ENCODE measurements at regions not wholly inside any gene's neighbourhood (a gene's known extent, or its start where the extent isn't known, plus 50 kb on each side); places are given as distances from the start of the nearest gene placed in this dataset.

DNA sequence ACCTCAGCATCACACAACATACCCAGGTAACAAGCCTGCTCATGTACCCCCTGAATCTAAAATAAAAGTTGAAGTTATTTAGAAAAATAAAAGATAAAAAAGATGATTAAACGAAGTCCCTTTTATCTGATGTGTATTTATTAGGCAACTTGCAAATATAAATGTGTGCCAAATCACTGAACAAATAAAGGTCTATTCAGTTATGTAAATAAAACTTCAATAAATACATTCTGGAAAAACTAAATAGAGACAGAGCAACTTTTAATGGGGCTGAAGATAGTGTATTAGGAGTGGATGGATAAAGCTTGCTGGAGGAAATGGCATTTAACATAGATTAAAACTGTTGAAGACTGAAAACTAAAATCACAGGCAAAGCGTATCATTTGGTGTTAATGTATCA is 678.0 kb upstream of the GRM7 start:
- TF ChIP-seq, protein P1, sequence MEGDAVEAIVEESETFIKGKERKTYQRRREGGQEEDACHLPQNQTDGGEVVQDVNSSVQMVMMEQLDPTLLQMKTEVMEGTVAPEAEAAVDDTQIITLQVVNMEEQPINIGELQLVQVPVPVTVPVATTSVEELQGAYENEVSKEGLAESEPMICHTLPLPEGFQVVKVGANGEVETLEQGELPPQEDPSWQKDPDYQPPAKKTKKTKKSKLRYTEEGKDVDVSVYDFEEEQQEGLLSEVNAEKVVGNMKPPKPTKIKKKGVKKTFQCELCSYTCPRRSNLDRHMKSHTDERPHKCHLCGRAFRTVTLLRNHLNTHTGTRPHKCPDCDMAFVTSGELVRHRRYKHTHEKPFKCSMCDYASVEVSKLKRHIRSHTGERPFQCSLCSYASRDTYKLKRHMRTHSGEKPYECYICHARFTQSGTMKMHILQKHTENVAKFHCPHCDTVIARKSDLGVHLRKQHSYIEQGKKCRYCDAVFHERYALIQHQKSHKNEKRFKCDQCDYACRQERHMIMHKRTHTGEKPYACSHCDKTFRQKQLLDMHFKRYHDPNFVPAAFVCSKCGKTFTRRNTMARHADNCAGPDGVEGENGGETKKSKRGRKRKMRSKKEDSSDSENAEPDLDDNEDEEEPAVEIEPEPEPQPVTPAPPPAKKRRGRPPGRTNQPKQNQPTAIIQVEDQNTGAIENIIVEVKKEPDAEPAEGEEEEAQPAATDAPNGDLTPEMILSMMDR (IDR thresholded peaks at IDR 0.05) = no peak
- no peak for TF ChIP-seq POLR2A (IDR thresholded peaks at IDR 0.05)
